ENCODE measurements at regions not wholly inside any gene's neighbourhood (a gene's known extent, or its start where the extent isn't known, plus 50 kb on each side); places are given as distances from the start of the nearest gene placed in this dataset.
"Not testable (repeated sequence)": the region's sequence is repeated elsewhere in the genome, so short reads cannot be mapped to it uniquely, and the experiment has no call there.

GRCh38 chr5:96307047-96307446 lies 126.0 kb downstream of the PCSK1 start:
- H3K4me3 Mint-ChIP-seq; ATAC-seq (ENCODE audit: low read depth); H3K27me3 Mint-ChIP-seq; DNase-seq (ENCODE audit: low spot score in 2 of 2); H3K4me1 Mint-ChIP-seq; H3K27ac Mint-ChIP-seq; H3K36me3 Mint-ChIP-seq: not testable (repeated sequence)
- H3K9me3 Mint-ChIP-seq: peaks cover 21% of the 10 kb centered on the region

GRCh38 chr5:96302174-96302738 lies 130.8 kb downstream of the PCSK1 start:
- no peak overlapping the region for H3K4me3 Mint-ChIP-seq
- no peaks in the 10 kb centered on the region for H3K36me3 Mint-ChIP-seq
- ATAC-seq (ENCODE audit: low read depth) (no peak), DNase-seq (ENCODE audit: low spot score in 2 of 2) (no peak)
- H3K27me3 Mint-ChIP-seq: no peaks in the 10 kb centered on the region
- peaks cover 9% of the 10 kb centered on the region for H3K9me3 Mint-ChIP-seq
- no peak overlapping the region for H3K27ac Mint-ChIP-seq
- no peaks in the 10 kb centered on the region for H3K4me1 Mint-ChIP-seq

GRCh38 chr5:96300976-96301375 lies 132.1 kb downstream of the PCSK1 start:
- DNase-seq (ENCODE audit: low spot score in 2 of 2): no peak
- H3K36me3 Mint-ChIP-seq: no peaks in the 10 kb centered on the region

GRCh38 chr5:96297867-96298266 lies 135.2 kb downstream of the PCSK1 start:
- no peaks in the 10 kb centered on the region for H3K27me3 Mint-ChIP-seq
- ATAC-seq (ENCODE audit: low read depth) (no peak), DNase-seq (ENCODE audit: low spot score in 2 of 2) (no peak)
- H3K4me3 Mint-ChIP-seq: no peak overlapping the region
- H3K4me1 Mint-ChIP-seq: no peaks in the 10 kb centered on the region
- no peaks in the 10 kb centered on the region for H3K36me3 Mint-ChIP-seq
- peaks cover 3% of the 10 kb centered on the region for H3K9me3 Mint-ChIP-seq
- no peak overlapping the region for H3K27ac Mint-ChIP-seq

More at GRCh38 chr5:96300976-96301375, 132.1 kb downstream of the PCSK1 start:
- Mint-ChIP-seq H3K4me1 (no peaks in the 10 kb centered on the region), H3K27ac (no peak overlapping the region), H3K27me3 (no peaks in the 10 kb centered on the region), H3K9me3 (peaks cover 6% of the 10 kb centered on the region), H3K4me3 (no peak overlapping the region)
- ATAC-seq (ENCODE audit: low read depth): no peak

- peaks cover 2% of the 10 kb centered on the region for H3K27me3 Mint-ChIP-seq
- no peak for DNase-seq (ENCODE audit: low spot score in 2 of 2)
These were observed 135.8 kb downstream of the PCSK1 start for GRCh38 chr5:96297290-96297689.

GRCh38 chr5:96294884-96295202 lies 138.2 kb downstream of the PCSK1 start:
- ATAC-seq (ENCODE audit: low read depth) (no peak), DNase-seq (ENCODE audit: low spot score in 2 of 2) (no peak)
- no peak overlapping the region for H3K27ac Mint-ChIP-seq
- no peaks in the 10 kb centered on the region for H3K36me3 Mint-ChIP-seq
- H3K4me1 Mint-ChIP-seq: no peaks in the 10 kb centered on the region
- H3K27me3 Mint-ChIP-seq: peaks cover 7% of the 10 kb centered on the region
- peaks cover 2% of the 10 kb centered on the region for H3K9me3 Mint-ChIP-seq
- H3K4me3 Mint-ChIP-seq: no peak overlapping the region

More at GRCh38 chr5:96297290-96297689, 135.8 kb downstream of the PCSK1 start:
- no peak for ATAC-seq (ENCODE audit: low read depth)
- Mint-ChIP-seq H3K4me1 (no peaks in the 10 kb centered on the region), H3K27ac (no peak overlapping the region), H3K36me3 (no peaks in the 10 kb centered on the region), H3K4me3 (no peak overlapping the region), H3K9me3 (no peaks in the 10 kb centered on the region)

GRCh38 chr5:96293966-96294883 lies 138.8 kb downstream of the PCSK1 start:
- Mint-ChIP-seq H3K27ac (no peak overlapping the region), H3K4me1 (no peaks in the 10 kb centered on the region), H3K36me3 (no peaks in the 10 kb centered on the region), H3K27me3 (peaks cover 7% of the 10 kb centered on the region), H3K9me3 (peaks cover 5% of the 10 kb centered on the region), H3K4me3 (no peak overlapping the region)
- DNase-seq (ENCODE audit: low spot score in 2 of 2) (no peak), ATAC-seq (ENCODE audit: low read depth) (no peak)

GRCh38 chr5:96292582-96293247 lies 140.3 kb downstream of the PCSK1 start:
- Mint-ChIP-seq H3K36me3 (no peaks in the 10 kb centered on the region), H3K4me3 (no peak overlapping the region), H3K27me3 (peaks cover 7% of the 10 kb centered on the region), H3K9me3 (peaks cover 5% of the 10 kb centered on the region), H3K4me1 (no peaks in the 10 kb centered on the region), H3K27ac (no peak overlapping the region)
- DNase-seq (ENCODE audit: low spot score in 2 of 2) (no peak), ATAC-seq (ENCODE audit: low read depth) (no peak)

- not testable (repeated sequence) for ATAC-seq (ENCODE audit: low read depth); H3K27ac Mint-ChIP-seq; H3K36me3 Mint-ChIP-seq; H3K4me3 Mint-ChIP-seq; H3K9me3 Mint-ChIP-seq; H3K27me3 Mint-ChIP-seq; H3K4me1 Mint-ChIP-seq; DNase-seq (ENCODE audit: low spot score in 2 of 2)
These were observed 143.8 kb downstream of the PCSK1 start for GRCh38 chr5:96289287-96289686.

GRCh38 chr5:96288845-96289185 lies 144.2 kb downstream of the PCSK1 start:
- ATAC-seq (ENCODE audit: low read depth) (no peak), DNase-seq (ENCODE audit: low spot score in 2 of 2) (no peak)
- Mint-ChIP-seq H3K27me3 (peaks cover 8% of the 10 kb centered on the region), H3K4me1 (no peaks in the 10 kb centered on the region), H3K4me3 (no peak overlapping the region), H3K9me3 (peaks cover 5% of the 10 kb centered on the region), H3K36me3 (no peaks in the 10 kb centered on the region), H3K27ac (no peak overlapping the region)

- H3K4me3 Mint-ChIP-seq: no peak overlapping the region
- no peaks in the 10 kb centered on the region for H3K36me3 Mint-ChIP-seq
These were observed 144.7 kb downstream of the PCSK1 start for GRCh38 chr5:96288166-96288844.

GRCh38 chr5:96287136-96287535 lies 145.9 kb downstream of the PCSK1 start:
- Mint-ChIP-seq H3K27me3 (peaks cover 6% of the 10 kb centered on the region), H3K4me1 (no peaks in the 10 kb centered on the region), H3K4me3 (no peak overlapping the region), H3K36me3 (no peaks in the 10 kb centered on the region), H3K27ac (no peak overlapping the region), H3K9me3 (peaks cover 5% of the 10 kb centered on the region)
- DNase-seq (ENCODE audit: low spot score in 2 of 2) (no peak), ATAC-seq (ENCODE audit: low read depth) (no peak)

More at GRCh38 chr5:96288166-96288844, 144.7 kb downstream of the PCSK1 start:
- DNase-seq (ENCODE audit: low spot score in 2 of 2) (no peak), ATAC-seq (ENCODE audit: low read depth) (no peak)
- H3K9me3 Mint-ChIP-seq: peaks cover 5% of the 10 kb centered on the region
- H3K4me1 Mint-ChIP-seq: no peaks in the 10 kb centered on the region
- H3K27me3 Mint-ChIP-seq: peaks cover 8% of the 10 kb centered on the region
- no peak overlapping the region for H3K27ac Mint-ChIP-seq

- DNase-seq (ENCODE audit: low spot score in 2 of 2) (no peak), ATAC-seq (ENCODE audit: low read depth) (no peak)
- no peak overlapping the region for H3K4me3 Mint-ChIP-seq
- peaks cover 3% of the 10 kb centered on the region for H3K9me3 Mint-ChIP-seq
- H3K4me1 Mint-ChIP-seq: no peaks in the 10 kb centered on the region
- peaks cover 1% of the 10 kb centered on the region for H3K27me3 Mint-ChIP-seq
- H3K36me3 Mint-ChIP-seq: no peaks in the 10 kb centered on the region
- H3K27ac Mint-ChIP-seq: no peak overlapping the region
These were observed 147.2 kb downstream of the PCSK1 start for GRCh38 chr5:96285823-96286222.

All from memory B cell (primary cell).